Breast epithelium (tissue), 4 donors: ENCODE measurements at regions not wholly inside any gene's neighbourhood (a gene's known extent, or its start where the extent isn't known, plus 50 kb on each side); places are given as distances from the start of the nearest gene placed in this dataset.

Experiments used
- DNase-seq, 2 donors: peaks; one replicate each; pipeline ENCODE4 v3.0.0-alpha.2; 2019; ENCODE audit warnings: low spot score in 2 of 2
- H3K27ac ChIP-seq, 2 donors: fragments of 200-600 bp; sonication (generic) in 1 of 2; one replicate each; pipeline ENCODE4 v1.5.1; 2016 to 2019; ENCODE audit warnings: mild to moderate bottlenecking in 1 of 2
- H3K27me3 ChIP-seq, 2 donors: fragments of 200-600 bp; sonication (generic) in 1 of 2; one replicate each; pipeline versions ENCODE4 v1.5.1 to v1.6.0; 2017 to 2019; ENCODE audit warnings: control low read depth in 1 of 2, mild to moderate bottlenecking in 1 of 2
- H3K36me3 ChIP-seq: fragments of 200-600 bp; one replicate; pipeline ENCODE4 v1.5.1; 2019
- H3K4me1 ChIP-seq, 2 donors: fragments of 200-600 bp; sonication (generic); one replicate each; pipeline ENCODE4 v1.5.1; 2016 to 2019; ENCODE audit warnings: control low read depth in 1 of 2
- H3K4me3 ChIP-seq, 3 donors: fragments of 200-600 bp; sonication (generic); 1 replicate in 2 of 3; 2 replicates in 1 of 3; pipeline ENCODE4 v1.5.1; 2016 to 2019; ENCODE audit warnings: mild to moderate bottlenecking in 3 of 3, moderate library complexity in 2 of 3
- H3K9me3 ChIP-seq, 2 donors: fragments of 200-600 bp; sonication (generic) in 1 of 2; one replicate each; pipeline ENCODE4 v1.5.1; 2016 to 2019; ENCODE audit warnings: control low read depth in 1 of 2
- POLR2A ChIP-seq: fragments of 450-650 bp; IDR thresholded peaks from one replicate; pipeline ENCODE4 v1.6.1; 2016; ENCODE audit warnings: antibody characterized with exemption, mild to moderate bottlenecking, moderate library complexity
- POLR2AphosphoS5 ChIP-seq, 3 donors: sonication (generic); formaldehyde crosslinking; IDR thresholded peaks; one replicate each; pipeline ENCODE4 v1.6.1; 2017; ENCODE audit warnings: antibody characterized with exemption in 3 of 3
- intact Hi-C: fragments of 100-400 bp; cut with DNase I; formaldehyde crosslinking; loops from one replicate; pipeline ENCODE4 v1.15.1; 2023; ENCODE audit warnings: low total_unique reads
- TF ChIP-seq, protein P1 (sequence below), 3 donors: fragments of 450-650 bp; IDR thresholded peaks; one replicate each; pipeline ENCODE4 v1.5.1; 2016 to 2017; ENCODE audit warnings: antibody characterized with exemption in 3 of 3, mild to moderate bottlenecking in 3 of 3, moderate library complexity in 3 of 3

DNA sequence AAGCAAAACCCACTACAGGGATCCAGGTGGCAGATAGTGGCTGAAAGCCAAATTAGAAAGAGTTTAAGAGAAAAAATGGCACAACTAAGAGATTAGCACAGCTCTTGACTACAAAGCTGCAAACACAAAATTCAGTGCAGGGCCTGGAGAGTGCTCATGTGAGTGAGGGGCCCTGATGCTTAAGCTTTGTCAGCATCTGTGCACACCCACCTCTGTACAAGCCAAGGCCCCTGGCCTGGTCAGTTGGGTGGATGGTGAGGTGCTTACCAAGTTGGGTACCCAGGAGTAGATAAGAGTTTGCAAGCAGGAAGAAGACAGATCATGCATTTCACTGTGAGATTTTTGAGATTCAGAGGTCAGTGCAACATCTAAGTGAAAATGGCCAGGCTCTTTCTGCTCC lies 62.7 kb upstream of the ATP1B1 start:
- H3K9me3 ChIP-seq = no peaks in the 10 kb centered on the region
- intact Hi-C loops = no loop called here
- no peaks in the 10 kb centered on the region for H3K27me3 ChIP-seq
- TF ChIP-seq POLR2A = no peak
- TF ChIP-seq, protein P1, sequence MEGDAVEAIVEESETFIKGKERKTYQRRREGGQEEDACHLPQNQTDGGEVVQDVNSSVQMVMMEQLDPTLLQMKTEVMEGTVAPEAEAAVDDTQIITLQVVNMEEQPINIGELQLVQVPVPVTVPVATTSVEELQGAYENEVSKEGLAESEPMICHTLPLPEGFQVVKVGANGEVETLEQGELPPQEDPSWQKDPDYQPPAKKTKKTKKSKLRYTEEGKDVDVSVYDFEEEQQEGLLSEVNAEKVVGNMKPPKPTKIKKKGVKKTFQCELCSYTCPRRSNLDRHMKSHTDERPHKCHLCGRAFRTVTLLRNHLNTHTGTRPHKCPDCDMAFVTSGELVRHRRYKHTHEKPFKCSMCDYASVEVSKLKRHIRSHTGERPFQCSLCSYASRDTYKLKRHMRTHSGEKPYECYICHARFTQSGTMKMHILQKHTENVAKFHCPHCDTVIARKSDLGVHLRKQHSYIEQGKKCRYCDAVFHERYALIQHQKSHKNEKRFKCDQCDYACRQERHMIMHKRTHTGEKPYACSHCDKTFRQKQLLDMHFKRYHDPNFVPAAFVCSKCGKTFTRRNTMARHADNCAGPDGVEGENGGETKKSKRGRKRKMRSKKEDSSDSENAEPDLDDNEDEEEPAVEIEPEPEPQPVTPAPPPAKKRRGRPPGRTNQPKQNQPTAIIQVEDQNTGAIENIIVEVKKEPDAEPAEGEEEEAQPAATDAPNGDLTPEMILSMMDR (IDR thresholded peaks at IDR 0.05) = no peak
- TF ChIP-seq POLR2AphosphoS5 (IDR thresholded peaks at IDR 0.05) = no peak
- DNase-seq = no peak
- no peaks in the 10 kb centered on the region for H3K4me1 ChIP-seq
- H3K36me3 ChIP-seq = no peaks in the 10 kb centered on the region
- H3K4me3 ChIP-seq = no peak overlapping the region
- no peak overlapping the region for H3K27ac ChIP-seq

DNA sequence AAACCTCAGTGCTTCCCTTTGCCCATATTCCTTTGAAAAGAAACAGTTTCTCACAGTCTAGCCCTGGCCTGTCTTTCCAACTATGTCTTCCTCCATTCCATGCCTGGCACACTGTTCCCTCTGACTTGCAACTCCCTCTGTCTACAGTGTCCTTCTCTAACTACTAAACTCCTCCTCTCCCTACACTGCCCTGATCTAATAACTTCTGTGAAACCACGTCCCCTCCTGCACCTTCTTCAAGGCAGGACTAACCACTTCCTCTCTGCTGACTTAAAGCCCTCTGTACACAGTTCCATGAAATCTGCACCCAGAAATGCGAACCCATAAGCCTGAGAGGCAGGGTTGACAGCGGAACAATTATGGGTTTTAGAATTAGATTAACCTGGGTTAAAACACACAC lies 62.2 kb upstream of the ATP1B1 start:
- Histone ChIP-seq H3K4me3 (no peak overlapping the region), H3K9me3 (no peaks in the 10 kb centered on the region), H3K27me3 (no peaks in the 10 kb centered on the region), H3K27ac (no peak overlapping the region), H3K36me3 (no peaks in the 10 kb centered on the region), H3K4me1 (no peaks in the 10 kb centered on the region)
- TF ChIP-seq POLR2AphosphoS5 (IDR thresholded peaks at IDR 0.05) = no peak
- TF ChIP-seq POLR2A = no peak
- TF ChIP-seq, protein P1 (IDR thresholded peaks at IDR 0.05) = no peak
- DNase-seq = no peak
- intact Hi-C loops = no loop called here

DNA sequence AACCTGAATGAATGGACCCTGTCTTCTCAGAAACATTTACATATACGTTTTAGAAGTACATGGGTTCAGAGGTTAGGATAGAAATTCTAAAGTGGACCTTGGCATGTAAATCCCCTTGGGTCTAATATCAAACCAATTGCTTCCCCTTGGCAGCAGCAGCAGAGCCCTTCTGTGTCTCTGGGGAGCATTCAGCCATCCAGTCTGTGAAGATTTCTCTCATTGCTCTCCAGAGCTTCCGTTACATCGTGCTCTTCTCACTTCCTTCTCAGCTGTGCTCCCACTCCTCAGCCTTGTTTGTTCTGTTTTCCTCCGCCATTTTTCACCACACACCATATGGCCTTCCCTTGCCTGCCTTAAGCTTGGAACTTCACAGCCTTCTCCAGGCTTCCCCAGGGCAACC lies 61.5 kb upstream of the ATP1B1 start:
- Histone ChIP-seq H3K27me3 (no peaks in the 10 kb centered on the region), H3K9me3 (no peaks in the 10 kb centered on the region), H3K4me1 (no peaks in the 10 kb centered on the region), H3K36me3 (no peaks in the 10 kb centered on the region), H3K27ac (no peak overlapping the region), H3K4me3 (no peak overlapping the region)
- intact Hi-C loops = no loop called here
- no peak for DNase-seq
- TF ChIP-seq, protein P1 (IDR thresholded peaks at IDR 0.05) = no peak
- no peak for TF ChIP-seq POLR2A
- TF ChIP-seq POLR2AphosphoS5 (IDR thresholded peaks at IDR 0.05) = no peak

DNA sequence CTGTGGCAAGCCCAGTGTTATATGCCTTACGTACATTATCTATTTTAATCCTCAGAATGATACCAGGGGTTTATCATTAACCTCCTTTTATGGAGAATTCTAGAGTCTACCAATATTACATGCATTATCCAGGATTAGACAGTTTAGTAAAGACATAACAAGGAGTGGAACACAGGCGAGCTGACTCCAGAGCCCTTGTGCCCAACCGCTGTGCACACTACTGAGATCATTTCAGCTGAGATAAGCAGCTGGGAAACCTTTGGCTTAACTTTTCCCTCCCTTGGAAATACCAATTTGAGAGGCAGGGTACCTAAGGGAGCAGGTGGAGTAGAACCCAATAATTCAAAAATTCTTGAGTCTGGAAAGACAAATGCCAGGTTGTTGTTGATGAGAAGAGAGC lies 59.8 kb upstream of the ATP1B1 start:
- H3K4me1 ChIP-seq = no peaks in the 10 kb centered on the region
- TF ChIP-seq POLR2A = no peak
- TF ChIP-seq, protein P1 (IDR thresholded peaks at IDR 0.05) = no peak
- TF ChIP-seq POLR2AphosphoS5 (IDR thresholded peaks at IDR 0.05) = no peak
- no peaks in the 10 kb centered on the region for H3K9me3 ChIP-seq
- H3K36me3 ChIP-seq = no peaks in the 10 kb centered on the region
- intact Hi-C loops = no loop called here
- DNase-seq = no peak
- no peak overlapping the region for H3K4me3 ChIP-seq
- H3K27ac ChIP-seq = no peak overlapping the region
- H3K27me3 ChIP-seq = no peaks in the 10 kb centered on the region

- DNase-seq = no peak
- TF ChIP-seq POLR2A (no peak), POLR2AphosphoS5 (IDR thresholded peaks at IDR 0.05) (no peak)
- TF ChIP-seq, protein P1 (IDR thresholded peaks at IDR 0.05) = no peak
- intact Hi-C loops = no loop called here
Observed at GRCh38 chr1:169047074-169047473, 59.4 kb upstream of the ATP1B1 start.

More at GRCh38 chr1:169047074-169047473, 59.4 kb upstream of the ATP1B1 start:
- H3K27ac ChIP-seq = no peak overlapping the region
- H3K36me3 ChIP-seq = no peaks in the 10 kb centered on the region
- no peaks in the 10 kb centered on the region for H3K4me1 ChIP-seq
- no peaks in the 10 kb centered on the region for H3K9me3 ChIP-seq
- H3K4me3 ChIP-seq = no peak overlapping the region
- H3K27me3 ChIP-seq = no peaks in the 10 kb centered on the region
